GM20000 (cell line): ENCODE measurements at regions not wholly inside any gene's neighbourhood (a gene's known extent, or its start where the extent isn't known, plus 50 kb on each side); places are given as distances from the start of the nearest gene placed in this dataset.
A peak's percentile ranks its signal among the peaks of the same experiment; 100 is the strongest.
"Not testable (repeated sequence)": the region's sequence is repeated elsewhere in the genome, so short reads cannot be mapped to it uniquely, and the experiment has no call there.

Experiments
- DNase-seq: peaks from one replicate; pipeline ENCODE4 v3.0.0; 2012; ENCODE audit warnings: low spot score
- TF ChIP-seq, protein P1 (sequence below): IDR thresholded peaks from 2 replicates; pipeline ENCODE4 v1.5.1; 2012; ENCODE audit warnings: mild to moderate bottlenecking, control low read depth; ENCODE audit errors: extremely low read depth, missing control alignments

DNA sequence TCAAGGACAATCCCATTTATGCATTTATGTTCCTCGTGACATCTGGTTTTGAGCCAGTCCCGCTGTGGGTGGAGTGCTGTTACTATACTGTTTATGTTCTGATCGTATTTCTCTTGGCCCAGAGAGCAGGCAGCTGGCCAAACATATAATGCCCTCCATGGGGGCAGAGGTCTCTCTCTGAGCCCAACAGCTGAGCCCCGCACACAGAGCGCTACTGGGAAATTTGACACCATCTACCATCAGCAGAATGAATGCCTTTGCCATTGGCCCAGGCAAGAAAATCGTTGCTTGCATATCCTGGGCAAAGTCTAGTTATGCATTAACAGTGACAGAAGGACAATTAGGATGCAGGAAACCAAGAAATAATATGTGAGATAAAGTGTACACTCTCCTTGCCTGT is 126.8 kb upstream of the CACNA1A start:
- TF ChIP-seq, protein P1, sequence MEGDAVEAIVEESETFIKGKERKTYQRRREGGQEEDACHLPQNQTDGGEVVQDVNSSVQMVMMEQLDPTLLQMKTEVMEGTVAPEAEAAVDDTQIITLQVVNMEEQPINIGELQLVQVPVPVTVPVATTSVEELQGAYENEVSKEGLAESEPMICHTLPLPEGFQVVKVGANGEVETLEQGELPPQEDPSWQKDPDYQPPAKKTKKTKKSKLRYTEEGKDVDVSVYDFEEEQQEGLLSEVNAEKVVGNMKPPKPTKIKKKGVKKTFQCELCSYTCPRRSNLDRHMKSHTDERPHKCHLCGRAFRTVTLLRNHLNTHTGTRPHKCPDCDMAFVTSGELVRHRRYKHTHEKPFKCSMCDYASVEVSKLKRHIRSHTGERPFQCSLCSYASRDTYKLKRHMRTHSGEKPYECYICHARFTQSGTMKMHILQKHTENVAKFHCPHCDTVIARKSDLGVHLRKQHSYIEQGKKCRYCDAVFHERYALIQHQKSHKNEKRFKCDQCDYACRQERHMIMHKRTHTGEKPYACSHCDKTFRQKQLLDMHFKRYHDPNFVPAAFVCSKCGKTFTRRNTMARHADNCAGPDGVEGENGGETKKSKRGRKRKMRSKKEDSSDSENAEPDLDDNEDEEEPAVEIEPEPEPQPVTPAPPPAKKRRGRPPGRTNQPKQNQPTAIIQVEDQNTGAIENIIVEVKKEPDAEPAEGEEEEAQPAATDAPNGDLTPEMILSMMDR: no peak

DNA sequence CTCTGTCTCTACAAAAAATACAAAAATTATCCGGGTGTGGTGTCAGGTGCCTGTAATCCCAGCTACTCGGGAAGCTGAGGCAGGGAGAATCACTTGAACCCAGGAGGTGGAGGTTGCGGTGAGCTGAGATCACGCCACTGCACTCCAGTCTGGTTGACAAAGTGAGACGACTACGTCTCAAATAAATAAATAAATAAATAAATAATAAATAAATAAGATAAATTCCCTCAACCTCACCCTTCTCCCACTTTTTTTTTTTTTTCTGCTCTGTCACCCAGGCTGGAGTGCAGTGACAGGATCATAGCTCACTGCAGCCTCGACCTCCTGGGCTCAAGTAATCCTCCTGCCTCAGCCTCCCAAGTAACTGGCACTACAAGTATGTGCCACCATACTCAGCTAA is 125.9 kb upstream of the CACNA1A start:
- not testable (repeated sequence) for DNase-seq

More for the DNA sequence above, 126.8 kb upstream of the CACNA1A start:
- DNase-seq: no peak

DNA sequence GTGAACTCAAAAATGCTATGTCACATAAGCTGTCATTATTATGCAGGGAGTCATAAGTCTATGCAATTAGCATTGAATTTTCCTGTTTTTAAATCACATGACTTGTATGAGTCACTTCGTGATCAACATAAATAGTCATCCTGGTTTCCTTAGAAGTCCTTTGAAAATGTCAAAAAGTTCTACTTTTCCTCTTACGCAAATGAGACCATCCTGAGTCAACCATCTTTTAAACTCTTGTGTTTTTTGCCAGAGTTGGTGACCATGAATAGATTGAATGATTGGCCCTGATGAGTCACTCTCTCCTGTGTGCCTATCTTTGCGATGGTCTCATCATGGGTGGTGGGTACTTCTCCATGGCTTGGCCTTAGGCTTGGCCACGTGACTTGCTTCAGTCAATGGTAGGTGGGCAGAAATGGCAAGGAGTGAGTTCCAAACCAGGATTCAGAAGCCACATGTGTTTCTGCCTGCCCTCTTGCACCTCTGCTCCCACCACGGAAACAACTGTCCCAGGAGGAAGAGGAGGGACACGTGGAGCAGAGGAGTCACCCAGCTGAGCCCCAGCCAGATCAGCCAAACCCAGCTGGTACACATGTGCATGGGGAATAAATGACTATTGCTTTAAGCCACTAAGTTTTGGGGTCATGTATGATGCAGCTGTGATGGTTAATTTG is 123.5 kb upstream of the CACNA1A start:
- DNase-seq: no peak
- TF ChIP-seq, protein P1: no peak

DNA sequence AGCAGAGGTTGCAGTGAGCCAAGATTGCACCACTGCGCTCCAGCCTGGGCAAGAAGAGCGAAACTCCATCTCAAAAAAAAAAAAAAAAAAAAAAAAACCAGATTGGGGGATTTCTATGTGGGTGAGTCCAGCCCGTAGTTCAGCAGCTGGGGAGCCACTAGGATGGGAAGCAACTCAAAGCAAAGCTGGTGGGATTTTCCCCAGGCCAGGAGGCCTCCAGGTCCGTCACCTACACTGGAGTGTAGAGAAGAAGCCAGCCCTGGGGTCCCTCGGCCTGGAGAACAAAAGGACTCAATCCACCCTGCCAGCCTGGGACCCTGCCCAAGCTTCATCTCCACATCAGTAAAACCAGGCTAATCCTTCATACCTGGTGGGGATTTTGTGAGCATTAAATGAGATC is 121.3 kb upstream of the CACNA1A start:
- TF ChIP-seq, protein P1: no peak
- DNase-seq: no peak

DNA sequence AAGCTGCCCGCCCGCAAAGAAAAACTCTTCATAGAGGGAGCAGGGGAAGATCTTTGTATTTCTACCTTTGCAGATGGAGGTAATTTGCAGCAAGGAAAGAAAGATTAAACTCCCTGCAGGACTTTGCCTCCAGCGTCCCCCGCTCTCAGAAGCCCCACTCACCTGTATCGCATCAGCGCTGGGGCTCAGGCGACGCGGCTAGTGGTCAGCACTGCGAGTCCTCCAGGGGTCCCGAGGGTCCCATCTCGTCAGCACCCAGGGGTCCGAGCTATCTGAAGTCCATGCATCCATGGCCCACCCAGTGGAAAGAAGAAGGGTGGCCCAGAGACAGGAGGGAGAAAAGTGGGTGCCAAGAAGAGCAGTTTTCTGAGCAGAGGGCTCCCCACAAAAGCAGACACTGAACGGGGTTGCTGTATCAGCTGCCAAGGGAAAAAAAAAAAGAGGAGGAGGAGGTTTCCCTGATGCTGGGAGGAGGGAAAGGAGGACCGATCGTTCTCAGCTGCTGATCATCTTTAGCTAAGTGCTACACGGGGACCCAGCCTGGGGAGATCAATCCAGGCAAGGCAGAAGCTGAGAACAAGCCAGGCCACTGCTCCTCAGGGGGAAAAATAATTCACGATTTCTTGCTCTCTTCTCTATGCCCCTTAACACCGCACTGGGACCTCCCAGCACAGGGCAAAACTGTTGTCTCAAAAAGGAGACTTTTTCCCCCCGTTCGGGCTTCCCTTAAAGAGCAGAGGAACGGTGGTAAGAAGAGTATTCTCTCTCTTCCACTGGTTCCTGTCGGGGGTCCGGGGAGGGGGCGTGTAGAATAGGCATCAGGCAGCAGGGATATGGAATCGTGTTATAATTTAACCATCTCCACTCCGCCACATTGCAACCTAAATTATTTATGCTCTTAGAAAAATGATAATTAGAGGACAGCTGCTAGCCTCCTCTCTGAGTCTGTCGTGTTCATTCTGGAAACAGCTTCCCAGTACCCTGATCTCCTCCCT is 117.7 kb upstream of the CACNA1A start:
- no peak for DNase-seq
- TF ChIP-seq, protein P1: no peak

DNA sequence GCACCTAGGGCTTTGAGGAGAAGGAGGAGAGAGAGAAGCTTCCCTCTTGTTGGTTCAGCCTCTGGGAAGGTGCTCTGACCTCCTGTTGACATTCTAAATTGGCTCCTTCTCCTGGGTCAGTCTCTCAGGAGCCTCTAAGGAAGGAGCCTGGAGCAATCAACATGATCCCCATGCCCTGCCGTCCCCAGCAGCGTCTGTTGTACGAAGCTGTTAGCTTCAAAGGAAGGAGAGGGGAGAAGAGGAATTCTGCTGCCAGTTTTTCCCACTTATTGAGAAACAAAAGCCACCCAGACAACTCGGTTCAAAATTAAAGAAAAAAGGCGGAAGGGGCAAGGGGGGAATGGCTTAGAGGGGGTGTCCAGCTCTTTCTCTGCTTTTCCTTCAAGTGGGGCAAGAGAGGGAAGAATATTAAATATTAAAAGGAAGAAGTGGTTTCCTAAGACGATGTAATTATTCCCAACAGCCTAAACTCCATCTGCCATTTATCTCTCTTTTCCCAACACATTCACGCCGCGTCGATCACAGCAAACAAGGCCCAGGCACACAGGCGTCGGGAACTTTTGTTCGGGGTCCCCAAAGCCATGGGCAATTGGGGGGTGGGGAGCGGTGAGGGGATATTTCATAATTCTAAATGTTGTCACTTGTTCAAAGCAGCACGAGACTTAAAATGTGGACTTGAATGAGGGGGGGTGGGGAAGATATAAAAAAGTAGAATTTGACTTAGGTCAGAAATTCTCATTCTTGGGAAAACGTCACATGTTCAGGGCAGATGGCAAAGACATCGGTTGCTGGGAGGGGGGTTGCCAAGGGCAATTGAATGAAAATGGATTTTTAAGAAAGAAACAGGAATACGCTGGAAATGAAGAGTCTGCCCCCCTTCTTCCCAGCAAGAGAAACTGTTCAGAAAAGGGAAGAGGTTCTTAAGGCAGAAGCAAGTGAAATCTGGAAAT is 116.8 kb upstream of the CACNA1A start:
- DNase-seq: no peak
- TF ChIP-seq, protein P1: no peak

DNA sequence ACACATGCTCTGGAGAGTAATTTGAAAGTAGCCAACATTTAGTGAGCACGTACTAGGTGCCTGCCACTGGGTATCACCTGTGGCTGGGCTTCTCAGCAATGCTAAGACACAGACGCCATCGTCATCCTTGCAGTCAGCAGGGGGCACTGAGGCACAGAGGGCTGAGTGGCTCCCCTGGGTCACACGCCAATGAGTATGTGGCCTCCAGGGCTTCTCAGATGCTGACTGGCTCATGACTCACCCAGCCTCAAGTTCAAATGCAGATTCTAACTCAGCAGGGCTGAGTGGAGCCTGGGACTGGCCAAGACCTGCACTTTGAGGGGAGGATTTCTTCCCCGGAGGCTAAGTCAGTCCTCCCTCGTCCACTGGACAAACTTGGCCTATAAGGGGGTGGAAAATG is 115.1 kb upstream of the CACNA1A start:
- no peak for DNase-seq
- TF ChIP-seq, protein P1: peak; percentile 19
